Heart left ventricle (tissue), 16 donors: ENCODE measurements at regions not wholly inside any gene's neighbourhood (a gene's known extent, or its start where the extent isn't known, plus 50 kb on each side); places are given as distances from the start of the nearest gene placed in this dataset.

Source experiments
- ATAC-seq, 4 donors: fragments of 200-7000 bp; cut with Tn5 transposase; one replicate each; pipeline ENCODE4 v1.9.1; 2020 to 2022; ENCODE audit warnings: moderate library complexity in 4 of 4, mild to moderate bottlenecking in 3 of 4, moderate number of reproducible peaks in 1 of 4
- DNase-seq, 5 donors: peaks; one replicate each; pipeline ENCODE4 v3.0.0-alpha.2; 2020
- H3K27ac ChIP-seq, 12 donors: fragments of 200-600 bp; sonication (generic) in 4 of 12; one replicate each; pipeline versions ENCODE4 v1.5.0 to v1.8.0; 2016 to 2022; ENCODE audit warnings: mild to moderate bottlenecking in 2 of 12
- H3K27me3 ChIP-seq, 9 donors: fragments of 200-600 bp; sonication (generic) in 2 of 9; one replicate each; pipeline versions ENCODE4 v1.5.1 to v1.8.0; 2016 to 2022; ENCODE audit warnings: mild to moderate bottlenecking in 3 of 9
- H3K36me3 ChIP-seq, 9 donors: fragments of 200-600 bp; sonication (generic) in 2 of 9; one replicate each; pipeline versions ENCODE4 v1.5.0 to v1.8.0; 2018 to 2022; ENCODE audit warnings: mild to moderate bottlenecking in 2 of 9
- H3K4me1 ChIP-seq, 12 donors: fragments of 200-600 bp; sonication (generic) in 4 of 12; one replicate each; pipeline versions ENCODE4 v1.5.0 to v1.8.0; 2016 to 2022; ENCODE audit warnings: mild to moderate bottlenecking in 3 of 12
- H3K4me3 ChIP-seq, 12 donors: fragments of 200-600 bp; sonication (generic) in 4 of 12; one replicate each; pipeline versions ENCODE4 v1.5.0 to v1.8.0; 2017 to 2022; ENCODE audit warnings: mild to moderate bottlenecking in 9 of 12, moderate library complexity in 4 of 12
- H3K9me3 ChIP-seq, 12 donors: fragments of 200-600 bp; sonication (generic) in 4 of 12; one replicate each; pipeline versions ENCODE4 v1.5.0 to v1.8.0; 2016 to 2022; ENCODE audit warnings: mild to moderate bottlenecking in 1 of 12
- POLR2A ChIP-seq, 2 donors: fragments of 450-650 bp; IDR thresholded peaks; one replicate each; pipeline ENCODE4 v1.6.1; 2017; ENCODE audit warnings: antibody characterized with exemption in 2 of 2, mild to moderate bottlenecking in 2 of 2, moderate library complexity in 2 of 2
- WGBS, 4 donors: extraction: QIAGEN DNeasy Blood & Tissue Kit in 2 of 4; methylation state at CpG; one replicate each; pipeline versions ENCODE4 v1.1.5 to v1.1.7; 2013 to 2018; 5-methylcytosine and 5-hydroxymethylcytosine counted together
- intact Hi-C, 10 donors: fragments of 100-400 bp; cut with DNase I; formaldehyde crosslinking; loops; one replicate each; pipeline versions ENCODE4 v1.11.1 to v1.14.2; 2022
- TF ChIP-seq, protein P1 (sequence below), 12 donors: fragments of 200-600 bp; sonication (generic) in 4 of 12; IDR thresholded peaks; one replicate each; pipeline versions ENCODE4 v1.5.0 to v1.8.0; 2018 to 2022; ENCODE audit warnings: antibody characterized with exemption in 12 of 12, mild to moderate bottlenecking in 5 of 12
- donor health status: ischemic (EF 13 %, LVEDD 7.1; RV severe dilation, severe dysfunction).
- donor health status: healthy with polysubstance abuse.
- donor health status: DM: no; HTN: yes; CAD: no.
- donor health status: DM: no; HTN: no; CAD: no.
- donor health status: ischemic (EF 25% LVEDD 6.9; RV normal size, moderate dysfunction).
- donor health status: ischemic (EF 25% LVEDD 5.7; RV mildly dilated, moderate dysfunction).
- donor health status: healthy.
- donor health status: DM: yes; HTN: yes; CAD: no.
- donor health status: ischemic (EF 35%, LVEDD 5.7; RV mildly dilated, moderate dysfunction).
- donor health status: nonischemic (EF 11% LVEDD 7.7; RV severe dilation, severe dysfunction).
- donor health status: DM: yes; HTN: yes; CAD: no.
- donor health status: PGD.
- donor health status: ischemic (EF 29% LVEDD 5.4; RV normal size, mild dysfunction).
- donor health status: nonischemic (EF 23%, LVEDD 6.1; RV moderate dilation, normal function).

- no peak for DNase-seq
- no peak overlapping the region for H3K4me3 ChIP-seq
- WGBS, 4 donors = 65 to 88% (median 74%) methylated on average over 2 of the region's 2 CpGs
- H3K27ac ChIP-seq = no peak overlapping the region
- no peaks in the 10 kb centered on the region for H3K36me3 ChIP-seq
- H3K27me3 ChIP-seq = no peaks in the 10 kb centered on the region
- no peak for TF ChIP-seq POLR2A (IDR thresholded peaks at IDR 0.05)
- TF ChIP-seq, protein P1, sequence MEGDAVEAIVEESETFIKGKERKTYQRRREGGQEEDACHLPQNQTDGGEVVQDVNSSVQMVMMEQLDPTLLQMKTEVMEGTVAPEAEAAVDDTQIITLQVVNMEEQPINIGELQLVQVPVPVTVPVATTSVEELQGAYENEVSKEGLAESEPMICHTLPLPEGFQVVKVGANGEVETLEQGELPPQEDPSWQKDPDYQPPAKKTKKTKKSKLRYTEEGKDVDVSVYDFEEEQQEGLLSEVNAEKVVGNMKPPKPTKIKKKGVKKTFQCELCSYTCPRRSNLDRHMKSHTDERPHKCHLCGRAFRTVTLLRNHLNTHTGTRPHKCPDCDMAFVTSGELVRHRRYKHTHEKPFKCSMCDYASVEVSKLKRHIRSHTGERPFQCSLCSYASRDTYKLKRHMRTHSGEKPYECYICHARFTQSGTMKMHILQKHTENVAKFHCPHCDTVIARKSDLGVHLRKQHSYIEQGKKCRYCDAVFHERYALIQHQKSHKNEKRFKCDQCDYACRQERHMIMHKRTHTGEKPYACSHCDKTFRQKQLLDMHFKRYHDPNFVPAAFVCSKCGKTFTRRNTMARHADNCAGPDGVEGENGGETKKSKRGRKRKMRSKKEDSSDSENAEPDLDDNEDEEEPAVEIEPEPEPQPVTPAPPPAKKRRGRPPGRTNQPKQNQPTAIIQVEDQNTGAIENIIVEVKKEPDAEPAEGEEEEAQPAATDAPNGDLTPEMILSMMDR (IDR thresholded peaks at IDR 0.05) = no peak
- ATAC-seq = no peak
- H3K9me3 ChIP-seq = peaks cover 0 to 24% (median 12%) of the 10 kb centered on the region in 12 donors
- H3K4me1 ChIP-seq = no peaks in the 10 kb centered on the region
- intact Hi-C loops = no loop called here
Measured at GRCh38 chr10:111650088-111650487, 533.5 kb downstream of the GPAM start.

DNA sequence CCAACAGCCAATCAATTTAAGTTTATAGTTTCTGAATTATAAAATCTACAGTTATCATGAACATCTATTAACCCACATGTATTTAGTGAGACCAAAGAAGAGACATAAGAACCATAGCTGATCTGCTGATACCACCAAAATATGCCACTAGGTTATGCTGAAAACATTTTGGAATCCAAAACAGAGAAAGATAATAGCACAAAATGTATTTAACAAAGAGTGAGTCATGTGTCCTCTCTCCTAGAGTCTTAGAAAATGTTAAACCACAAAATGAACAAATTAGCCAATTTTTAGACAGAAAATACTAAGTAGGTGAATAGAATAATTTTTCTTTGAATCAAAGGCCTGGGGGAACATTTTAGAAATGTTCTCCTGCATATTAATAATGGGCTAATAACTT, 527.5 kb downstream of the GPAM start:
- Histone ChIP-seq H3K4me3 (no peak overlapping the region), H3K27ac (no peak overlapping the region), H3K9me3 (peaks cover 0 to 3% (median 0%) of the 10 kb centered on the region in 12 donors), H3K36me3 (no peaks in the 10 kb centered on the region), H3K27me3 (no peaks in the 10 kb centered on the region), H3K4me1 (no peaks in the 10 kb centered on the region)
- TF ChIP-seq, protein P1 (IDR thresholded peaks at IDR 0.05) = no peak
- TF ChIP-seq POLR2A (IDR thresholded peaks at IDR 0.05) = no peak
- DNase-seq = no peak
- no peak for ATAC-seq
- intact Hi-C loops = no loop called here

DNA sequence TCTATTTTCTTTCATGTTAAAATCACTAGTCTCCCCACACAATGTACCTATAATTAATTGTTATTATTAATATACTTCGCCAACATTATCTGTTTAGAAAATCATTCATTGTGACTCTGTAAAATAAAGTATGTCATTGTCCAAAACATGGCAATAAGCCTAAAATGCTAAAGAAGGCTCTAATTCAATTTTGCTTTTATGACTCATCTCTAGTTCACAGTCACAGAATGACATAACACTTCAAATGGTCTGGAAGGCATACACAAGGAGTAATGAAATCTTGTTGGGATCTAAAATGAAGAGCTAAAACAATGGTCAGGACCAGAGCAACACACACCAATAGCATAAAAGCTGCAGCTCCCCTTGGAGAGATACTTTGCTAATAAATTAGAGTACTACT, 505.8 kb downstream of the GPAM start:
- no peaks in the 10 kb centered on the region for H3K9me3 ChIP-seq
- H3K4me1 ChIP-seq = no peaks in the 10 kb centered on the region
- DNase-seq = no peak
- H3K27ac ChIP-seq = no peak overlapping the region
- peaks cover 0 to 3% (median 0%) of the 10 kb centered on the region in 9 donors for H3K27me3 ChIP-seq
- no peak for ATAC-seq
- TF ChIP-seq, protein P1 (IDR thresholded peaks at IDR 0.05) = no peak
- TF ChIP-seq POLR2A (IDR thresholded peaks at IDR 0.05) = no peak
- H3K36me3 ChIP-seq = no peaks in the 10 kb centered on the region
- intact Hi-C loops = no loop called here
- H3K4me3 ChIP-seq = no peak overlapping the region
- WGBS, 4 donors = 63 to 95% (median 77%) methylated on average over 1 of the region's 1 CpG

DNA sequence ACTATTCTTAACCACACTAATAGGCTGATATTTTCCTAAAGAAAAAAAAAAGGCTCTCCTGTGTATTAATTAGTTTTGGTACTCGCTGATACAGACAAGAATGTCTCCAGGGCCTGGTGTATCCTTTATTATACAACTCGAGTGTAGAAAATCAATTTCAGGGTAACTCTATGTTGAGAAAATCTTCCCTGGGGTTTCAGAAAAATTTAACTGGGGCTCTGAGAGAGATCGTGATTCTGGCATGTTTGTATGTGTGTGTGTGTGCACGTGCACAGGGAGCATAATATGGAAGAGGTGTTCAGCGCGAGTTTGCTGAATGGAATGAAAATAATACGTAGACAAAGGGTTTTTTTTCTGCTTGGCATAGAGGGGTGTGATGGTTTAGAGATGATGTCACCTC, 496.8 kb downstream of the GPAM start:
- TF ChIP-seq POLR2A (IDR thresholded peaks at IDR 0.05) = no peak
- TF ChIP-seq, protein P1 (IDR thresholded peaks at IDR 0.05) = no peak
- H3K4me1 ChIP-seq = no peaks in the 10 kb centered on the region
- H3K4me3 ChIP-seq = no peak overlapping the region
- H3K36me3 ChIP-seq = no peaks in the 10 kb centered on the region
- 78 to 82% (median 79%) methylated on average over 7 of the region's 7 CpGs for WGBS, 4 donors
- DNase-seq (no peak), ATAC-seq (no peak)
- H3K27ac ChIP-seq = no peak overlapping the region
- no peaks in the 10 kb centered on the region for H3K27me3 ChIP-seq
- H3K9me3 ChIP-seq = peaks cover 0 to 8% (median 0%) of the 10 kb centered on the region in 12 donors
- intact Hi-C loops = no loop called here
